Stimulated activated CD4-positive, alpha-beta T cell treated with anti-CD3 and anti-CD28 coated beads, Interleukin-2, amount 100 ng/mL, for 4 hours (primary cell): ENCODE measurements at regions not wholly inside any gene's neighbourhood (a gene's known extent, or its start where the extent isn't known, plus 50 kb on each side); places are given as distances from the start of the nearest gene placed in this dataset.
"Not testable (repeated sequence)": the region's sequence is repeated elsewhere in the genome, so short reads cannot be mapped to it uniquely, and the experiment has no call there.

ENCODE experiments used
- DNase-seq: peaks from one replicate; pipeline ENCODE4 v3.0.0-alpha.2; 2020; ENCODE audit warnings: low read depth

GRCh38 chr10:130660266-130660665 lies 524.1 kb downstream of the GLRX3 start:
- DNase-seq: no peak

- no peak for DNase-seq
These were observed 525.2 kb downstream of the GLRX3 start for GRCh38 chr10:130661419-130661818.

GRCh38 chr10:130662775-130663174 lies 526.6 kb downstream of the GLRX3 start:
- DNase-seq: no peak

GRCh38 chr10:130664526-130664925 lies 528.3 kb downstream of the GLRX3 start:
- no peak for DNase-seq

- DNase-seq: no peak
These were observed 530.0 kb downstream of the GLRX3 start for GRCh38 chr10:130666215-130666614.

- no peak for DNase-seq
These were observed 550.6 kb downstream of the GLRX3 start for GRCh38 chr10:130686689-130687300.

GRCh38 chr10:130687566-130687965 lies 551.4 kb downstream of the GLRX3 start:
- no peak for DNase-seq

GRCh38 chr10:130689743-130690626 lies 553.8 kb downstream of the GLRX3 start:
- DNase-seq: no peak

- no peak for DNase-seq
These were observed 555.6 kb downstream of the GLRX3 start for GRCh38 chr10:130691776-130692175.

- no peak for DNase-seq
These were observed 560.7 kb downstream of the GLRX3 start for GRCh38 chr10:130696870-130697269.

- no peak for DNase-seq
These were observed 571.3 kb downstream of the GLRX3 start for GRCh38 chr10:130707389-130707979.

GRCh38 chr10:130708465-130709070 lies 572.4 kb downstream of the GLRX3 start:
- no peak for DNase-seq

GRCh38 chr10:130709415-130709814 lies 573.2 kb downstream of the GLRX3 start:
- no peak for DNase-seq

- no peak for DNase-seq
These were observed 574.9 kb downstream of the GLRX3 start for GRCh38 chr10:130711072-130711471.

- DNase-seq: no peak
These were observed 576.9 kb downstream of the GLRX3 start for GRCh38 chr10:130713135-130713534.

- no peak for DNase-seq
These were observed 577.5 kb downstream of the GLRX3 start for GRCh38 chr10:130713731-130714130.

- DNase-seq: no peak
These were observed 578.7 kb downstream of the GLRX3 start for GRCh38 chr10:130714742-130715467.

- no peak for DNase-seq
These were observed 579.8 kb downstream of the GLRX3 start for GRCh38 chr10:130715686-130716670.

GRCh38 chr10:130717083-130717482 lies 580.9 kb downstream of the GLRX3 start:
- no peak for DNase-seq

GRCh38 chr10:130718744-130719447 lies 582.7 kb downstream of the GLRX3 start:
- not testable (repeated sequence) for DNase-seq
